NCI-H2227 treated with DMSO at 0.1 percent for 48 hours (cell line): ENCODE measurements at regions not wholly inside any gene's neighbourhood (a gene's known extent, or its start where the extent isn't known, plus 50 kb on each side); places are given as distances from the start of the nearest gene placed in this dataset.

Experiments used
- DNase-seq: peaks from one replicate; lab custom pipeline; 2025; lab: John Stamatoyannopoulos, UW

- DNase-seq = no peak
These were observed 189.7 kb upstream of the GDNF start for GRCh38 chr5:38029397-38030065.

- DNase-seq = no peak
These were observed 184.0 kb upstream of the GDNF start for GRCh38 chr5:38023799-38024198.

- DNase-seq = no peak
These were observed 183.5 kb upstream of the GDNF start for GRCh38 chr5:38023371-38023770.

- DNase-seq = no peak
These were observed 182.8 kb upstream of the GDNF start for GRCh38 chr5:38022631-38023030.

- DNase-seq = no peak
These were observed 178.2 kb upstream of the GDNF start for GRCh38 chr5:38018016-38018415.

GRCh38 chr5:38013107-38013506, 173.3 kb upstream of the GDNF start:
- DNase-seq = no peak

- DNase-seq = no peak
These were observed 171.9 kb upstream of the GDNF start for GRCh38 chr5:38011668-38012188.

- no peak for DNase-seq
These were observed 170.0 kb upstream of the GDNF start for GRCh38 chr5:38009749-38010358.

- no peak for DNase-seq
These were observed 168.4 kb upstream of the GDNF start for GRCh38 chr5:38008198-38008597.

- DNase-seq = no peak
These were observed 159.8 kb upstream of the GDNF start for GRCh38 chr5:37999593-37999992.

GRCh38 chr5:37996918-37997317, 157.1 kb upstream of the GDNF start:
- DNase-seq = no peak

- DNase-seq = no peak
These were observed 154.9 kb upstream of the GDNF start for GRCh38 chr5:37994729-37995128.

GRCh38 chr5:37991301-37992299, 151.8 kb upstream of the GDNF start:
- DNase-seq = no peak

- no peak for DNase-seq
These were observed 150.0 kb upstream of the GDNF start for GRCh38 chr5:37989884-37990283.

- no peak for DNase-seq
These were observed 148.7 kb upstream of the GDNF start for GRCh38 chr5:37988454-37989046.

GRCh38 chr5:37984300-37984699, 144.5 kb upstream of the GDNF start:
- no peak for DNase-seq

GRCh38 chr5:37983463-37983862, 143.6 kb upstream of the GDNF start:
- no peak for DNase-seq

- DNase-seq = no peak
These were observed 139.7 kb upstream of the GDNF start for GRCh38 chr5:37979559-37979958.

- DNase-seq = no peak
These were observed 135.7 kb upstream of the GDNF start for GRCh38 chr5:37975531-37975930.

GRCh38 chr5:37971483-37972024, 131.7 kb upstream of the GDNF start:
- no peak for DNase-seq

- DNase-seq = no peak
These were observed 127.0 kb upstream of the GDNF start for GRCh38 chr5:37966871-37967270.

GRCh38 chr5:37966291-37966690, 126.5 kb upstream of the GDNF start:
- DNase-seq = no peak
